ENCODE measurements at regions not wholly inside any gene's neighbourhood (a gene's known extent, or its start where the extent isn't known, plus 50 kb on each side); places are given as distances from the start of the nearest gene placed in this dataset.
"Not testable (repeated sequence)": the region's sequence is repeated elsewhere in the genome, so short reads cannot be mapped to it uniquely, and the experiment has no call there.

GRCh38 chr1:157310805-157311729, 172.9 kb upstream of the ETV3 start:
- not testable (repeated sequence) for TF ChIP-seq POLR2A, POLR2AphosphoS5 (IDR thresholded peaks at IDR 0.05; ENCODE audit: low read depth, low read length)

Data from GM12892 (cell line).